ENCODE measurements at regions not wholly inside any gene's neighbourhood (a gene's known extent, or its start where the extent isn't known, plus 50 kb on each side); places are given as distances from the start of the nearest gene placed in this dataset.

- no peak overlapping the region for H3K23ac ChIP-seq (ENCODE audit: insufficient read length)
- no peak overlapping the region for H2AFZ ChIP-seq (ENCODE audit: low read length)
- no peak overlapping the region for H4K5ac ChIP-seq (ENCODE audit: insufficient read length, low read depth, low read length)
- H3K14ac ChIP-seq (ENCODE audit: insufficient read length): no peak overlapping the region
- no peak overlapping the region for H2BK20ac ChIP-seq (ENCODE audit: low read length)
- H2BK12ac ChIP-seq (ENCODE audit: low read depth, low read length): no peak overlapping the region
- H3K9me3 ChIP-seq (ENCODE audit: insufficient read depth in 2 of 2, low read depth in 1 of 2, low read length in 1 of 2): no peaks in the 10 kb centered on the region
- no peaks in the 10 kb centered on the region for H3K4me1 ChIP-seq (replicated peaks in 1 of 4; ENCODE audit: control insufficient read depth in 3 of 4, insufficient read depth in 4 of 4, low read length in 3 of 4)
- no peak overlapping the region for H2AK5ac ChIP-seq (ENCODE audit: low read depth, low read length)
- 89% methylated on average over 3 of the region's 3 CpGs; no CpG with 5 or more reads in 1 of the 2 experiments for WGBS, 2 experiments (ENCODE audit: extremely low coverage in 1 of 2, insufficient coverage in 1 of 2, insufficient read length in 1 of 2, insufficient replicate concordance in 2 of 2, low coverage in 1 of 2, low lambda C conversion rate in 2 of 2, missing lambda C conversion rate in 1 of 2)
- no peak overlapping the region for H3K4me2 ChIP-seq (ENCODE audit: insufficient read depth in 1 of 2, low read depth in 2 of 2, low read length in 2 of 2)
- H3K27ac ChIP-seq (ENCODE audit: low read depth, low read length): no peak overlapping the region
- H3K56ac ChIP-seq (replicated peaks; ENCODE audit: insufficient read length, low read depth, low read length): no peak overlapping the region
- no peak overlapping the region for H3K4ac ChIP-seq (replicated peaks; ENCODE audit: insufficient read length, low read depth, low read length)
- no peak overlapping the region for H2BK5ac ChIP-seq (ENCODE audit: low read depth, low read length)
- DNase-seq (ENCODE audit: low read depth in 1 of 2, low spot score in 2 of 2): no peak
- H3K18ac ChIP-seq (ENCODE audit: extremely low read depth, low read length): no peak overlapping the region
- no peak overlapping the region for H3K4me3 ChIP-seq (ENCODE audit: extremely low read depth in 1 of 4, insufficient read depth in 2 of 4, low read depth in 3 of 4, low read length in 4 of 4)
- POLR2A ChIA-PET (ENCODE audit: partially characterized antibody): no interaction called here
- H3K79me1 ChIP-seq (ENCODE audit: low read depth, low read length): no peaks in the 10 kb centered on the region
- no peak overlapping the region for H4K8ac ChIP-seq (ENCODE audit: extremely low read depth, insufficient read depth, low read length)
- H3K9ac ChIP-seq (replicated peaks in 1 of 4; ENCODE audit: extremely low read depth in 1 of 4, low read depth in 3 of 4, low read length in 3 of 4): no peak overlapping the region
- no peaks in the 10 kb centered on the region for H3K23me2 ChIP-seq (ENCODE audit: low read depth, low read length)
- H4K20me1 ChIP-seq (replicated peaks in 1 of 2; ENCODE audit: control insufficient read depth in 1 of 2, insufficient read depth in 2 of 2, low read length in 2 of 2): no peaks in the 10 kb centered on the region
- H3K27me3 ChIP-seq (replicated peaks in 1 of 4; ENCODE audit: control insufficient read depth in 3 of 4, extremely low read depth in 1 of 4, insufficient read depth in 3 of 4, low read length in 3 of 4): no peaks in the 10 kb centered on the region
- no peaks in the 10 kb centered on the region for H3K79me2 ChIP-seq (ENCODE audit: control insufficient read depth in 1 of 2, insufficient read depth in 2 of 2, low read length in 2 of 2)
- H2BK120ac ChIP-seq (replicated peaks; ENCODE audit: low read depth, low read length): no peak overlapping the region
- FAIRE-seq: no peak
- H4K91ac ChIP-seq (replicated peaks; ENCODE audit: insufficient read length, low read length): no peak overlapping the region
- CTCF ChIA-PET (ENCODE audit: partially characterized antibody): interaction anchor here (0.7 kb wide), 1 partner anchor 13 kb away, joined by 3 read pairs; no protein-coding TSS in a partner anchor
- H2BK15ac ChIP-seq (ENCODE audit: low read length): no peak overlapping the region
- H3K36me3 ChIP-seq (ENCODE audit: control insufficient read depth in 2 of 4, insufficient read depth in 4 of 4, low read length in 3 of 4): no peaks in the 10 kb centered on the region
- TF ChIP-seq TAF7 (optimal IDR thresholded peaks at IDR 0.05; ENCODE audit: borderline replicate concordance, low read depth, low read length) (no peak), SIX5 (IDR thresholded peaks at IDR 0.05; ENCODE audit: low read depth, low read length) (no peak), RBBP5 (IDR thresholded peaks at IDR 0.05; ENCODE audit: borderline replicate concordance, low read depth, low read length) (no peak), E2F6 (IDR thresholded peaks at IDR 0.05) (no peak), EGR1 (IDR thresholded peaks at IDR 0.05; ENCODE audit: borderline replicate concordance, low read depth, low read length) (no peak), GTF2F1 (IDR thresholded peaks at IDR 0.05; ENCODE audit: borderline replicate concordance, low read depth, low read length) (no peak), PHF8 (conservative IDR thresholded peaks at IDR 0.05; ENCODE audit: low read depth, low read length) (no peak), RAD21 (IDR thresholded peaks at IDR 0.05 in 1 of 2, conservative IDR thresholded peaks at IDR 0.05 in 1 of 2; ENCODE audit: low read depth in 2 of 2, low read length in 2 of 2) (no peak), TEAD4 (IDR thresholded peaks at IDR 0.05; ENCODE audit: low read depth, low read length) (no peak), KDM5A (IDR thresholded peaks at IDR 0.05; ENCODE audit: low read length) (no peak), SIRT6 (IDR thresholded peaks at IDR 0.05; ENCODE audit: low read length) (no peak), ASH2L (IDR thresholded peaks at IDR 0.05; ENCODE audit: low read length) (no peak), MAFK (IDR thresholded peaks at IDR 0.05; ENCODE audit: low read depth, low read length) (no peak), EP300 (IDR thresholded peaks at IDR 0.05; ENCODE audit: borderline replicate concordance in 1 of 2, low read depth in 2 of 2, low read length in 2 of 2) (no peak), HDAC6 (IDR thresholded peaks at IDR 0.05; ENCODE audit: low read depth, low read length) (no peak)
Observed at GRCh38 chr11:80084608-80085007, 643.8 kb upstream of the TENM4 start.

All from H1 (cell line).